GM21515 (cell line): ENCODE measurements at regions not wholly inside any gene's neighbourhood (a gene's known extent, or its start where the extent isn't known, plus 50 kb on each side); places are given as distances from the start of the nearest gene placed in this dataset.
A peak's percentile ranks its signal among the peaks of the same experiment; 100 is the strongest.
"Not testable (repeated sequence)": the region's sequence is repeated elsewhere in the genome, so short reads cannot be mapped to it uniquely, and the experiment has no call there.

ENCODE experiments used
- ATAC-seq: cut with Tn5 transposase; IDR thresholded peaks from one replicate; pipeline ENCODE4 v1.9.1; 2021; ENCODE audit not compliant: unreplicated experiment

- ATAC-seq = not testable (repeated sequence)
These were observed 59.8 kb upstream of the FAM72C start for GRCh38 chr1:144031550-144031949.

DNA sequence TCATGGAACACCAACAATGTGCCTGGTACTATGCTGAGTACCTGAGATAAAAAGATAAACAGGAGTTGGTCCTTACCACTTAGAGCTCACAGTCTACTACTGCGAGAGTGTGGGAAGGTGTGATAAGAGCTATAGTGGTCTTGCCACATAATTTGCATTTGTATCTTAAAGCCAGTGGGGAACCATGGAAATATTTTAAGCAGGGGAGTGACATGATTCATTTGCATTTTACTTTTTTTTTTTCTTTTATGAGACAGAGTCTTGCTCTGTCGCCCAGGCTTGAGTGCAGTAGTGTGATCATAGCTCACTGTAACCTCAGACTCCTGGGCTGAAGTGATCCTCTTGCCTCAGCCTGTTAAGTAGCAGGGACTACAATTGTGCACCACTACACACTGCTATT lies 54.2 kb upstream of the FAM72C start:
- peak; percentile 78 for ATAC-seq

- ATAC-seq = not testable (repeated sequence)
These were observed 50.1 kb upstream of the FAM72C start for GRCh38 chr1:144021690-144022384.
